ENCODE measurements at regions not wholly inside any gene's neighbourhood (a gene's known extent, or its start where the extent isn't known, plus 50 kb on each side); places are given as distances from the start of the nearest gene placed in this dataset.
"Not testable (repeated sequence)": the region's sequence is repeated elsewhere in the genome, so short reads cannot be mapped to it uniquely, and the experiment has no call there.

GRCh38 chr5:117191251-117191650, 616.6 kb upstream of the SEMA6A start:
- DNase-seq = no peak

GRCh38 chr5:117189784-117190183, 615.2 kb upstream of the SEMA6A start:
- DNase-seq = no peak

GRCh38 chr5:117188211-117188610, 613.6 kb upstream of the SEMA6A start:
- no peak for DNase-seq

GRCh38 chr5:117186751-117187150, 612.1 kb upstream of the SEMA6A start:
- no peak for DNase-seq

DNA sequence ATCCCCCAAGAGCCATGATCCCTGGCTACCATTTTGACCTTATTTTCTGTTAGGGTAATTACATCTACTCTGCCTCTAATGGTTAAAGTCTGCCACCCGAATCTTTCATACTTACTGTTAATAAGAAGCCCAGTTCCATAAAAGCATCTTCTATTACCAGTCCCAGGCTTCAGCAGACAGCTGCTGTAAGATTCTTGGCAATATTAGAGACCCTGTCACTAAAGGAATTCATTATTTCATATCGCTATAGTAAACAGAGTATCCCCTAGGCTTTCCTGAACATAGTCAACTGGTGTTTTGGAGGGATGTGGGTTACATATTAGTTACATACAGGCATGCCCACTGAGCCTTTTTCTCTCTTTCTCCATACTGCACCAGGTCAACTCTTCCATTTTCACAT, 608.7 kb upstream of the SEMA6A start:
- no peak for DNase-seq

- DNase-seq = no peak
Measured at GRCh38 chr5:117182104-117182503, 607.5 kb upstream of the SEMA6A start.

GRCh38 chr5:117177302-117177701, 602.7 kb upstream of the SEMA6A start:
- DNase-seq = no peak

- DNase-seq = no peak
Measured at GRCh38 chr5:117165068-117165467, 590.4 kb upstream of the SEMA6A start.

DNA sequence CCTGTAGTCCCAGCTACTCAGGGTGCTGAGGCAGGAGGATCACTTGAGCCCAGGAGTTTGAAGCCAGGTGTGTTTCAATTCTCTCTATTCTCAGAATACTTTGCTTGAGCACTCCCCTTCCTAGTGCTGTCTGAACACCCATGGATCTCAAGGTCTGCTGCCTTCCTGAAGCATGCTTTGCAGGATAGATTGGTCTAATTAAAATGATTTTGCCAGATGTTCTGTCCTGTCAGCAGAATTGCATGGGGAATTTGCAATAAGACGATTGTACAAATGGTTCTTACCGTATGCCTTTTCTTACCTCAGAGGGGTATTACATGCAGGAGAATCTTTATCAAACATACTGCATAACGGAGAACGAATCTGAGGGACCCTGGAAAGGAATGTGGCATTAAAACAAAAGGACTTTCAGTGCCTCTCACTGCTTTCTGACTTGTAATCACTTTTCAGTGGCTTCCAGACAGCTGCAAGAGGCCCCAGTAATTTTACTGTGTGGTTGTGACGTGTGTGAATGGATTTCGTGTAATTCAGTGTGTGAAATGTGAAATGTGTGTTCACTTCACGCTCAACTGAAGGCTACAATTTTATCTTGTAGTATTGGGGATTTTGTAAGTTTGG, 587.2 kb upstream of the SEMA6A start:
- no peak for DNase-seq

DNA sequence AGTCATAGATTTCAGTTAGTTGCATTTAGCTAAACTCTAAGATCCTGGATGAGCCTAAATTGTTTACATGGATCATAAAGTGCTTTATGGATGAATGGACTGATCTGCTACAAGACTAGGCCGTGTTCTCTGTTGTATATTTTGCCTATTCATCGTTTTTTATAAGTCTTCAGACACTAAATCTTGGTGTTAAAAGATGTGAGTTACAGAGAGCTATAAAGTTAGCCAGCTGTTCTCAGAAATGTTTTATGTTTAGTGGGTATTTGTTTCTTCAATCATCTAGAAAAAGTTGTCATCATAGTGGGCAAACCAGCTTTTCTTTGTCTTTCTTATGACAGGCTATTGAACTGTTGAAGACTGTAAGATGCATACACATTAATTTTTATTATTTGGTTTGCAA, 585.8 kb upstream of the SEMA6A start:
- DNase-seq = no peak

- no peak for DNase-seq
Measured at GRCh38 chr5:117149312-117149711, 574.7 kb upstream of the SEMA6A start.

- DNase-seq = no peak
Measured at GRCh38 chr5:117144086-117144485, 569.5 kb upstream of the SEMA6A start.

DNA sequence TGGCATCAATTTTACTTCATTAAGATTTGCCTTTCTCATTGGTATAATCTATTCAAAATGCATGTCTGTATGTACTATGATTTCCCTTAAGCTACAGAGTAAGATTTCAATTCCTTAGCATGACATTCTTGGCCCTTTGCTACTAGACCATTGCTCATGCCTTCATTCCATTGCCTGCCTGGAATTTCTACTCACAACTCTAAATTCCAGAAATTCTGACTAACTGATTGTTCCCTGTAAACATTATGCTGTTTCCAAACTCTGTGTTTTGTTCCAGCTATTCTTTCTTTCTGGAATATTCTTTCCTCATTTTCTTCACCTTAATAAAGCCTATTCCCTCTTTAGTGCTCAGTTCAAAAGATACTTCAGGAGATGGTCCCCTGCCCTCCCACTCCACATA, 568.8 kb upstream of the SEMA6A start:
- DNase-seq = no peak

- DNase-seq = no peak
Measured at GRCh38 chr5:117138523-117138922, 563.9 kb upstream of the SEMA6A start.

GRCh38 chr5:117135851-117136250, 561.2 kb upstream of the SEMA6A start:
- no peak for DNase-seq

- DNase-seq = no peak
Measured at GRCh38 chr5:117133198-117133597, 558.6 kb upstream of the SEMA6A start.

- DNase-seq = no peak
Measured at GRCh38 chr5:117131876-117132275, 557.3 kb upstream of the SEMA6A start.

GRCh38 chr5:117131048-117131679, 556.5 kb upstream of the SEMA6A start:
- DNase-seq = no peak

DNA sequence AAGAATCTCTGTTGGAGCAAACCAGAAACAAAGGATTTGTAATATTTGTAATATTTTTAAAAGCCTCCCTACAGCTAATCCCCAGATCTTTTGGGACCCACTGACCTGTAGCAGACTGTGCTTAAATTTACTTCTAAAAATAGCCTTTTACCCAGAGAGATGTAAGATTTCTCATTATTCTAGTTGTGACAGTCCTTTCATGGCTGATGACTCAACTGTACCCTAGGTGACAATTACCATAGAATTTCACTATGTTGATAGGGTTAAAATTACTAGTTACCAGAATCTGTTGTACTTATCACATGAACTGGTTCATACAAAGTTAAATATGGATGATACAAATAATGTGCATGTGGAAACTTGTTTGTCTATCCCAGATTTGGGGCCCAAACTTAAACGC, 543.9 kb upstream of the SEMA6A start:
- no peak for DNase-seq

- not testable (repeated sequence) for DNase-seq
Measured at GRCh38 chr5:117117314-117117713, 542.7 kb upstream of the SEMA6A start.

DNA sequence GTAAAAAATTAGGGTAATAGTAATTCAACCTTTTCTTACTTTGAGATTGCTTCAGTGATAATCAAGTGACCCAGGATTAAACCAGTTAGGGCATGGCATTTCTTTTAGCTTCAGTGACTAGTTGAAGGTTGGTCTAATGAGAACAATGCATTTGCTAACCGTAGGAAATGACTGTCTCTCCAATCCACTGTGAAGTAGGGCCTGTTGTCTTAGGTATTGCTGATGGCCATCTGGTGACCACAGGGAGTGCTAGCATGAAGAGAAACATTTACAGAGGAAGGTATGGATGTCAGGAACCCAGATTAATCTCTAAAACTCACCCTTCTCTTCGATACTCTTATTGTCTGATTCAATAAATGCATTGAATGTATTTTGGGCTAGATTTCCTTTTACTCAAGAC, 535.9 kb upstream of the SEMA6A start:
- no peak for DNase-seq

DNA sequence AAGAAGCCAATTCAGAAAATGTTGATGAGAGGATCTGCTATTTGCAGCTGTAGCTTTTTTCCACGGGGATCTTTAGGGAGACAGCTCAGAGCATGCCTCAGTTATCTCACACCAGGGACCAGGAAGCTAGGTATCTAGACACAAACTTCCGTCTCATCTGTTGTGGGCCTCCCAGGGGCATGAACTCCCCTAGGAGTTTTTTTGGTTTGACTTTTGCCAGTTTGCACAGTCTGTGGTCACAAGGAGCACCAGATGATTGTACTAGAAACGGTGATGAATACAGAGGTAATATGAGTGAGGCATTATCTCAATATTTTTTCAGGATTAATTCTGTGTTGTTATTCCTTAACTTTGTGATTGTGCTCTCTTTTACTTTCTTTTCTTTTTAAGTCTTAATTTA, 533.2 kb upstream of the SEMA6A start:
- no peak for DNase-seq

DNA sequence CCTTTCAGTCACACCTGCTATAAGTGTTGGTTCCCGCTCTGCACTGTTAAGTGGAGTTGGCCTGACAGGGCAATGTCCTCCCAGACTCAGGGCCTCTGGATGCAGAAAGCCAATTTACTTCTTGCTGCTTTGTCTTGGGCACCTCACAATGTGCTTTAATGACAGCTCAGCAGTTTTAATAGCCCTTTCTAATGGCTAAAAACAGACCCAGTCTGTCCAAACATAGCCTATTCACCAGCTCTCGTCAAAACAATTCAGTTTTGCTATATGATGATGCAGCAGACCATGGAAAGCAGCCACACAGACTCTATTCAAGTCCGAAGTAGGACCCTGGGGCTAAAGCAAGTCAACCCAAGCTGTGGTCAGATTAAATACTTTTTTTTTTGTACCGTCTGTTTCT, 529.1 kb upstream of the SEMA6A start:
- no peak for DNase-seq

GRCh38 chr5:117102591-117102990, 528.0 kb upstream of the SEMA6A start:
- DNase-seq = no peak

GRCh38 chr5:117100176-117100575, 525.6 kb upstream of the SEMA6A start:
- no peak for DNase-seq
